SK-N-SH (cell line): ENCODE measurements at regions not wholly inside any gene's neighbourhood (a gene's known extent, or its start where the extent isn't known, plus 50 kb on each side); places are given as distances from the start of the nearest gene placed in this dataset.

ENCODE experiments used
- CTCF ChIA-PET: fragments of 300-600, 350-600 bp; formaldehyde crosslinking; extraction: SDS; loops from one replicate; lab custom pipeline; 2021; lab: Yijun Ruan, JAX
- POLR2A ChIA-PET: fragments of 350-600 bp; sonication (Branson Sonifier 250); formaldehyde crosslinking; extraction: SDS; loops from one replicate; lab custom pipeline; 2020; ENCODE audit warnings: antibody characterized with exemption, inconsistent platforms; lab: Yijun Ruan, JAX
- DNase-seq: peaks from one replicate; pipeline ENCODE4 v3.0.0; 2012
- H2AFZ ChIP-seq: fragments of 200-600 bp; sonication (generic); 2 replicates; pipeline ENCODE4 v1.8.1; 2016; ENCODE audit warnings: antibody characterized with exemption, mild to moderate bottlenecking, low read depth
- H3F3A ChIP-seq: fragments of 200-600 bp; sonication (generic); replicated peaks from 2 replicates; pipeline ENCODE3; 2016; ENCODE audit warnings: antibody characterized with exemption, mild to moderate bottlenecking; ENCODE audit not compliant: insufficient read depth
- H3K27ac ChIP-seq, 2 experiments: fragments of 200-500 bp in 1 of 2; fragments of 200-600 bp in 1 of 2; sonication (Bioruptor generic) in 1 of 2; sonication (generic), shearing (Covaris generic) in 1 of 2; 2 replicates each; pipeline versions ENCODE4 v1.5.1 to v1.6.1; 2014 to 2016; ENCODE audit warnings: low read depth in 2 of 2, inconsistent platforms in 1 of 2, low read length in 1 of 2, mild to moderate bottlenecking in 1 of 2, mixed read lengths in 1 of 2
- H3K27me3 ChIP-seq: fragments of 200-600 bp; sonication (generic), shearing (Covaris generic); 2 replicates; pipeline ENCODE4 v1.6.1; 2016; ENCODE audit warnings: mixed run types; ENCODE audit not compliant: insufficient read depth
- H3K36me3 ChIP-seq, 2 experiments: fragments of 200-500 bp in 1 of 2; fragments of 200-600 bp in 1 of 2; sonication (Bioruptor generic) in 1 of 2; sonication (generic) in 1 of 2; replicated peaks in 1 of 2; 2 replicates each; pipeline versions ENCODE3 to v1.5.1; 2014 to 2016; ENCODE audit warnings: low read length in 1 of 2, mild to moderate bottlenecking in 1 of 2; ENCODE audit not compliant: insufficient read depth in 2 of 2, control insufficient read depth in 1 of 2
- H3K4me1 ChIP-seq, 2 experiments: fragments of 200-500 bp in 1 of 2; fragments of 200-600 bp in 1 of 2; sonication (Bioruptor generic) in 1 of 2; sonication (generic), shearing (Covaris generic) in 1 of 2; 2 replicates each; pipeline versions ENCODE4 v1.5.1 to v1.6.1; 2014 to 2016; ENCODE audit warnings: low read depth in 1 of 2, low read length in 1 of 2, mixed run types in 1 of 2; ENCODE audit not compliant: insufficient read depth in 2 of 2, control insufficient read depth in 1 of 2
- H3K4me2 ChIP-seq: fragments of 200-600 bp; sonication (generic), shearing (Covaris generic); 2 replicates; pipeline ENCODE4 v1.6.1; 2017; ENCODE audit warnings: mixed run types
- H3K4me3 ChIP-seq, 2 experiments: fragments of 200-500 bp in 1 of 2; fragments of 200-600 bp in 1 of 2; sonication (Bioruptor generic) in 1 of 2; sonication (generic), shearing (Covaris generic) in 1 of 2; 2 replicates each; pipeline versions ENCODE4 v1.5.1 to v1.8.1; 2014 to 2016; ENCODE audit warnings: low read depth in 2 of 2, inconsistent platforms in 1 of 2, low read length in 1 of 2, mild to moderate bottlenecking in 1 of 2, mixed read lengths in 1 of 2, moderate library complexity in 1 of 2
- H3K79me2 ChIP-seq: fragments of 200-600 bp; sonication (generic); 2 replicates; pipeline ENCODE4 v1.8.1; 2017; ENCODE audit warnings: mild to moderate bottlenecking; ENCODE audit not compliant: insufficient read depth
- H3K9ac ChIP-seq: fragments of 200-600 bp; sonication (generic); 2 replicates; pipeline ENCODE4 v1.6.1; 2017; ENCODE audit warnings: mixed run types
- H3K9me2 ChIP-seq: fragments of 200-600 bp; sonication (generic); 2 replicates; pipeline ENCODE4 v1.6.1; 2017; ENCODE audit warnings: mixed run types
- H3K9me3 ChIP-seq: fragments of 200-600 bp; sonication (generic); 2 replicates; pipeline ENCODE4 v1.6.1; 2017; ENCODE audit warnings: mixed run types, mild to moderate bottlenecking, moderate library complexity
- H4K20me1 ChIP-seq: fragments of 200-600 bp; sonication (generic); 2 replicates; pipeline ENCODE4 v1.6.1; 2017; ENCODE audit warnings: mild to moderate bottlenecking, mixed run types; ENCODE audit not compliant: insufficient read depth
- CHD2 ChIP-seq: fragments of 150-350 bp; IDR thresholded peaks from 2 replicates; pipeline ENCODE4 v1.6.1; 2018; ENCODE audit warnings: low read length; ENCODE audit not compliant: partially characterized antibody
- ELF1 ChIP-seq: IDR thresholded peaks from 2 replicates; pipeline ENCODE4 v1.4.0; 2012
- EP300 ChIP-seq, 2 experiments: IDR thresholded peaks; 2 replicates each; pipeline versions ENCODE4 v1.4.0 to v1.6.1; 2012; ENCODE audit warnings: borderline replicate concordance in 1 of 2, low read depth in 1 of 2, low read length in 1 of 2
- EZH2phosphoT487 ChIP-seq: fragments of 200-600 bp; sonication (generic); IDR thresholded peaks from 2 replicates; pipeline ENCODE4 v1.6.1; 2017; ENCODE audit warnings: low read depth, mixed run types, mild to moderate bottlenecking, antibody characterized with exemption, moderate library complexity, borderline replicate concordance
- FOSL2 ChIP-seq: IDR thresholded peaks from 2 replicates; pipeline ENCODE4 v1.4.0; 2012; ENCODE audit warnings: low read depth, mild to moderate bottlenecking, moderate library complexity, borderline replicate concordance
- FOXJ3 ChIP-seq: sonication (generic); formaldehyde crosslinking; IDR thresholded peaks from 2 replicates; pipeline ENCODE4 v1.5.1; 2020; ENCODE audit warnings: mild to moderate bottlenecking, missing genetic modification reagents
- FOXM1 ChIP-seq: IDR thresholded peaks from 2 replicates; pipeline ENCODE4 v1.4.0; 2012; ENCODE audit warnings: low read depth, mild to moderate bottlenecking
- GABPA ChIP-seq: IDR thresholded peaks from 2 replicates; pipeline ENCODE4 v1.4.0; 2012; ENCODE audit warnings: low read depth, mild to moderate bottlenecking
- GATA2 ChIP-seq: sonication (generic); formaldehyde crosslinking; IDR thresholded peaks from 2 replicates; pipeline ENCODE4 v1.5.0; 2020; ENCODE audit warnings: mild to moderate bottlenecking, missing genetic modification reagents
- JUND ChIP-seq: IDR thresholded peaks from 2 replicates; pipeline ENCODE4 v1.4.0; 2012
- MXI1 ChIP-seq: IDR thresholded peaks from 2 replicates; pipeline ENCODE4 v1.6.1; 2012; ENCODE audit warnings: mild to moderate bottlenecking, low read depth, low read length, improper control_type of control experiment
- NRF1 ChIP-seq: IDR thresholded peaks from 2 replicates; pipeline ENCODE4 v1.6.1; 2012; ENCODE audit warnings: low read depth, mild to moderate bottlenecking, low read length
- RAD21 ChIP-seq: IDR thresholded peaks from 2 replicates; pipeline ENCODE4 v1.6.1; 2012; ENCODE audit warnings: mild to moderate bottlenecking, low read length
- RCOR1 ChIP-seq: fragments of 150-350 bp; IDR thresholded peaks from 2 replicates; pipeline ENCODE4 v1.6.1; 2017; ENCODE audit warnings: antibody characterized with exemption, low read length
- RXRA ChIP-seq: IDR thresholded peaks from 2 replicates; pipeline ENCODE4 v1.4.0; 2012; ENCODE audit warnings: low read depth, mild to moderate bottlenecking, borderline replicate concordance
- SIN3A ChIP-seq: IDR thresholded peaks from 2 replicates; pipeline ENCODE4 v1.6.1; 2012; ENCODE audit warnings: low read depth, mild to moderate bottlenecking, low read length, moderate library complexity, borderline replicate concordance
- TEAD4 ChIP-seq: IDR thresholded peaks from 2 replicates; pipeline ENCODE4 v1.4.0; 2012; ENCODE audit warnings: mild to moderate bottlenecking, borderline replicate concordance; ENCODE audit not compliant: insufficient read depth
- YY1 ChIP-seq: IDR thresholded peaks from 2 replicates; pipeline ENCODE4 v1.4.0; 2012; ENCODE audit warnings: low read depth, mild to moderate bottlenecking
- WGBS: methylation state at CpG from one replicate; pipeline ENCODE4 v1.1.6; 2017; ENCODE audit warnings: low lambda C conversion rate; 5-methylcytosine and 5-hydroxymethylcytosine counted together
- TF ChIP-seq, protein P1 (sequence below): IDR thresholded peaks from 2 replicates; pipeline ENCODE4 v1.4.0; 2012; ENCODE audit warnings: low read depth, borderline replicate concordance

DNA sequence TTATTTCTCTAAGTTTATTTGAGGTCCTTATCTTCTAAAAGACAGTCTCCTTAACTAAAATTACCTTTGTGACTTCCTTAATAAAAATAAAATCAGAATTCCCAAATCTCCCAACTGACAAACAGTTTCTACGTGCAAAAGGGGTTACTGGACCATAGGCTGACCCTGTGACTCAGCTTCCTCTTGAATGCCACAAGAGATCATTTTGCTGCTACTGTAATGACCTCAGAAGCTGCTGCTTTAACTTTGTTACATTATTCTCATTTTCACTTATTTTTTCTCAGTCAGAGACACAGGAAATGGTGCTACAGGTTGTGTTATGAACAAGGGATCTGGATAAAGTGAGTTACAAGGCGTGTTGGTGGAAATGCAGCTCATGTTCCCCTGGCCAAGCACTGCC lies 132.2 kb upstream of the TMTC2 start:
- Histone ChIP-seq H3F3A (peaks cover 4% of the 10 kb centered on the region), H3K79me2 (no peaks in the 10 kb centered on the region), H3K36me3 (no peaks in the 10 kb centered on the region), H3K9me2 (no peaks in the 10 kb centered on the region), H3K4me2 (no peak overlapping the region), H3K4me1 (no peaks in the 10 kb centered on the region), H3K9me3 (no peaks in the 10 kb centered on the region), H3K4me3 (no peak overlapping the region), H3K9ac (no peak overlapping the region), H3K27ac (no peak overlapping the region), H3K27me3 (no peaks in the 10 kb centered on the region), H4K20me1 (no peaks in the 10 kb centered on the region), H2AFZ (no peak overlapping the region)
- DNase-seq, result no peak
- TF ChIP-seq SIN3A (no peak), FOXJ3 (CRISPR knock-in tag) (no peak), YY1 (no peak), EZH2phosphoT487 (no peak), EP300 (IDR thresholded peaks at IDR 0.05; ENCODE audit: borderline replicate concordance in 1 of 2, low read depth in 1 of 2, low read length in 1 of 2) (no peak), RCOR1 (no peak), TEAD4 (no peak), CHD2 (no peak), GABPA (no peak), FOXM1 (no peak), RAD21 (no peak), RXRA (no peak), ELF1 (no peak), MXI1 (no peak), NRF1 (no peak), FOSL2 (no peak), GATA2 (CRISPR knock-in tag) (no peak)
- TF ChIP-seq, protein P1, sequence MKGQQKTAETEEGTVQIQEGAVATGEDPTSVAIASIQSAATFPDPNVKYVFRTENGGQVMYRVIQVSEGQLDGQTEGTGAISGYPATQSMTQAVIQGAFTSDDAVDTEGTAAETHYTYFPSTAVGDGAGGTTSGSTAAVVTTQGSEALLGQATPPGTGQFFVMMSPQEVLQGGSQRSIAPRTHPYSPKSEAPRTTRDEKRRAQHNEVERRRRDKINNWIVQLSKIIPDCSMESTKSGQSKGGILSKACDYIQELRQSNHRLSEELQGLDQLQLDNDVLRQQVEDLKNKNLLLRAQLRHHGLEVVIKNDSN, result no peak
- ChIA-PET POLR2A (no interaction called here), CTCF (interaction anchor here (1.1 kb wide), 1 partner anchor 27 kb away, joined by 3 read pairs; no protein-coding TSS in a partner anchor)
- WGBS, result 31% methylated on average over 2 of the region's 2 CpGs

DNA sequence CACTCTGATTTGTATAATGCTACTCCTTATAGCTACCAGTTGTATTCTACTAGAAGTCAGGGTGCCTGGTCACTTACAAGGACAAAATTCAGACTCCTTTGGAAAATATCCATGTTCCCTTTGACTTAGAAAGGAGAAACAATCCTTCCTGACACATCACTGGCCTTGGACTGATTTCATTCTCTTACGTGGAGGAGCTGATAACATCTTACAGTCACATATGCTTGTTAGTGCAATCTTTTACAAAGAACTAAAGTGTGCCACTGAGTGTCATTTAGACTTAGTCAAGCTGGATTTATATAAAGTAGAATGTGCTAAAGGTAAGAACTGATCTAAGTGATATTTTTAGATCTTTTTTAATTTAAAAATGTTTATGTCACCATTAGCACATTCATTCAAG lies 131.0 kb upstream of the TMTC2 start:
- ChIA-PET POLR2A (no interaction called here), CTCF (interaction anchor here (1.1 kb wide), 1 partner anchor 28 kb away, joined by 3 read pairs; no protein-coding TSS in a partner anchor)
- Histone ChIP-seq H3K27ac (no peak overlapping the region; a peak in 1 of 4 replicates), H3K4me3 (no peak overlapping the region), H3K9ac (no peak overlapping the region), H3K4me1 (no peaks in the 10 kb centered on the region), H3K4me2 (no peak overlapping the region), H3K9me2 (no peaks in the 10 kb centered on the region), H3F3A (peaks cover 4% of the 10 kb centered on the region), H3K36me3 (no peaks in the 10 kb centered on the region), H3K79me2 (no peaks in the 10 kb centered on the region), H4K20me1 (no peaks in the 10 kb centered on the region), H3K9me3 (no peaks in the 10 kb centered on the region)
- DNase-seq, result peak; percentile 3
- 5% methylated on average over 1 of the region's 1 CpG for WGBS
- peak; percentile 47; the same call in 1 of the 2 replicates for TF ChIP-seq GATA2 (CRISPR knock-in tag)
- no peak for TF ChIP-seq JUND
- TF ChIP-seq, all 33 proteins: peak for 1
- Histone ChIP-seq H2AFZ (no peak overlapping the region), H3K27me3 (no peaks in the 10 kb centered on the region)
